Liver (tissue), 8 donors: ENCODE measurements at regions not wholly inside any gene's neighbourhood (a gene's known extent, or its start where the extent isn't known, plus 50 kb on each side); places are given as distances from the start of the nearest gene placed in this dataset.

Experiments used
- DNase-seq: peaks from one replicate; pipeline ENCODE4 v3.0.0-alpha.2; 2017; ENCODE audit warnings: low spot score
- H3K27ac ChIP-seq, 2 donors: one replicate each; pipeline ENCODE4 v1.7.0; 2013; ENCODE audit warnings: inconsistent platforms in 2 of 2, low read length in 2 of 2, control low read depth in 1 of 2, low read depth in 1 of 2, mild to moderate bottlenecking in 1 of 2
- H3K27me3 ChIP-seq, 4 donors: one replicate each; pipeline versions ENCODE4 v1.6.1 to v1.7.0; 2013; ENCODE audit warnings: low read length in 3 of 4, inconsistent platforms in 1 of 4, mild to moderate bottlenecking in 1 of 4, moderate library complexity in 1 of 4; ENCODE audit not compliant: control insufficient read depth in 4 of 4, insufficient read depth in 4 of 4
- H3K36me3 ChIP-seq, 4 donors: one replicate each; pipeline versions ENCODE4 v1.6.1 to v1.7.0; 2013; ENCODE audit warnings: low read length in 3 of 4, mild to moderate bottlenecking in 3 of 4, low read depth in 1 of 4, moderate library complexity in 1 of 4; ENCODE audit not compliant: control insufficient read depth in 4 of 4, insufficient read depth in 3 of 4
- H3K4me1 ChIP-seq, 4 donors: one replicate each; pipeline versions ENCODE4 v1.6.1 to v1.7.0; 2013; ENCODE audit warnings: low read length in 3 of 4, mild to moderate bottlenecking in 3 of 4, moderate library complexity in 1 of 4; ENCODE audit not compliant: control insufficient read depth in 4 of 4, insufficient read depth in 4 of 4
- H3K4me3 ChIP-seq, 3 donors: one replicate each; pipeline versions ENCODE4 v1.6.1 to v1.7.0; 2013; ENCODE audit warnings: low read length in 3 of 3, control low read depth in 1 of 3, low read depth in 1 of 3, mild to moderate bottlenecking in 1 of 3
- H3K9ac ChIP-seq, 2 donors: one replicate each; pipeline ENCODE4 v1.7.0; 2013; ENCODE audit warnings: low read length in 2 of 2, mild to moderate bottlenecking in 2 of 2, moderate library complexity in 2 of 2, control low read depth in 1 of 2, low read depth in 1 of 2
- H3K9me3 ChIP-seq, 4 donors: one replicate each; pipeline versions ENCODE4 v1.6.1 to v1.7.0; 2013; ENCODE audit warnings: low read length in 3 of 4; ENCODE audit not compliant: control insufficient read depth in 4 of 4
- EGR1 ChIP-seq, 2 donors: IDR thresholded peaks; 2 replicates each; pipeline ENCODE4 v1.6.1; 2016 to 2018; ENCODE audit warnings: antibody characterized with exemption in 2 of 2, low read depth in 2 of 2
- FOXA1 ChIP-seq: IDR thresholded peaks from 2 replicates; pipeline ENCODE4 v1.6.1; 2016; ENCODE audit warnings: antibody characterized with exemption
- FOXA2 ChIP-seq: IDR thresholded peaks from 2 replicates; pipeline ENCODE4 v1.6.1; 2016; ENCODE audit warnings: antibody characterized with exemption
- GABPA ChIP-seq, 2 donors: IDR thresholded peaks in 1 of 2; conservative IDR thresholded peaks in 1 of 2; 2 replicates each; pipeline ENCODE4 v1.6.1; 2016; ENCODE audit warnings: antibody characterized with exemption in 2 of 2, mild to moderate bottlenecking in 1 of 2, moderate library complexity in 1 of 2
- HNF4A ChIP-seq, 2 donors: conservative IDR thresholded peaks; 2 replicates each; pipeline ENCODE4 v1.6.1; 2016; ENCODE audit warnings: antibody characterized with exemption in 2 of 2, mild to moderate bottlenecking in 2 of 2
- HNF4G ChIP-seq: IDR thresholded peaks from 2 replicates; pipeline ENCODE4 v1.6.1; 2016; ENCODE audit warnings: antibody characterized with exemption
- NR2F2 ChIP-seq: IDR thresholded peaks from 2 replicates; pipeline ENCODE4 v1.6.1; 2016; ENCODE audit warnings: antibody characterized with exemption
- RAD21 ChIP-seq, 2 donors: IDR thresholded peaks; 2 replicates each; pipeline ENCODE4 v1.6.1; 2016; ENCODE audit warnings: antibody characterized with exemption in 2 of 2, mild to moderate bottlenecking in 2 of 2
- RXRA ChIP-seq, 2 donors: IDR thresholded peaks; 2 replicates each; pipeline ENCODE4 v1.6.1; 2017 to 2018; ENCODE audit warnings: antibody characterized with exemption in 2 of 2, mild to moderate bottlenecking in 1 of 2
- SP1 ChIP-seq: IDR thresholded peaks from 2 replicates; pipeline ENCODE4 v1.6.1; 2018; ENCODE audit warnings: antibody characterized with exemption, mild to moderate bottlenecking
- TAF1 ChIP-seq: conservative IDR thresholded peaks from 2 replicates; pipeline ENCODE4 v1.6.1; 2016; ENCODE audit warnings: antibody characterized with exemption, mild to moderate bottlenecking
- YY1 ChIP-seq: IDR thresholded peaks from 2 replicates; pipeline ENCODE4 v1.6.1; 2016; ENCODE audit warnings: antibody characterized with exemption, mild to moderate bottlenecking
- WGBS: extraction: QIAGEN DNeasy Blood & Tissue Kit; methylation state at CpG from one replicate; pipeline ENCODE4 v1.1.7; 2013; 5-methylcytosine and 5-hydroxymethylcytosine counted together
- TF ChIP-seq, protein P1 (sequence below): IDR thresholded peaks from 2 replicates; pipeline ENCODE4 v1.6.1; 2016; ENCODE audit warnings: antibody characterized with exemption
- TF ChIP-seq, protein P2 (sequence below): fragments of 150-350 bp; IDR thresholded peaks from 2 replicates; pipeline ENCODE4 v1.5.1; 2017; ENCODE audit warnings: improper control_type of control experiment, low read depth, low read length; ENCODE audit not compliant: missing input control
- TF ChIP-seq, protein P3 (sequence below): IDR thresholded peaks from 2 replicates; pipeline ENCODE4 v1.6.1; 2016; ENCODE audit warnings: antibody characterized with exemption
- TF ChIP-seq, protein P4 (sequence below): IDR thresholded peaks from 2 replicates; pipeline ENCODE4 v1.6.1; 2016; ENCODE audit warnings: antibody characterized with exemption
- donor health status: healthy.
- donor health status: healthy.
- donor health status: healthy.
- donor health status: healthy.
- donor health status: healthy.

DNA sequence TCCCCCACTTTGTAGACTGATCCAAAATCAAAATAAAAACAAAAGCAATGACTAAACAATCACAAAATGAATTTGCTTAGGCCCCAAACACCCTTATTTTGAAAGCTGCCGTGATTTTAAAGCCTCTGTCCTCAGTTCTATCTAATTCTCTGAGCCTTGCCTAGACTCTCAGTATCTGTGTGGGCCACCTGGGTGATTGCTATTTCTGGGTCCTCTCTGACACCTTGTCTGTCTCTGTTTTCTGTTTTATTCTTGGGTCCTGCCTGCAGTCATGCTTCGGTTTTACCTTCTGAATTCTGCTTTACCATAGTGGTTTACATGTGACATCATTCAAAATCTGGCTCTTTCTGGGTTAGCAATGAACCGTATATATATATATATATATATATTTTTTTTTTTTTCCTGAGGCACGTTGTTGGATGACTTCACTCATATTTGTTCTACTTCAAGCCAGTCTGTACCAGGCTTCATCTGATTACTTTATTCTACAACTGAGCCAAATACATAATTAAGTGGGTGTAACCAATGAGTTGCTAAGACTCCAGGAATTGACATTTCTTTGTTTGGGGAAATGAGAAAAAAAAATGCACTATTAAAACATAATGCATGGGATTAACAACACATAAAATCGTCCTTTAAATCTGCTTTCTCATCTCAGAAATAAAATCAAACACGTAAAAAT, 710.7 kb upstream of the SLIT2 start:
- no peak overlapping the region for H3K27ac ChIP-seq

DNA sequence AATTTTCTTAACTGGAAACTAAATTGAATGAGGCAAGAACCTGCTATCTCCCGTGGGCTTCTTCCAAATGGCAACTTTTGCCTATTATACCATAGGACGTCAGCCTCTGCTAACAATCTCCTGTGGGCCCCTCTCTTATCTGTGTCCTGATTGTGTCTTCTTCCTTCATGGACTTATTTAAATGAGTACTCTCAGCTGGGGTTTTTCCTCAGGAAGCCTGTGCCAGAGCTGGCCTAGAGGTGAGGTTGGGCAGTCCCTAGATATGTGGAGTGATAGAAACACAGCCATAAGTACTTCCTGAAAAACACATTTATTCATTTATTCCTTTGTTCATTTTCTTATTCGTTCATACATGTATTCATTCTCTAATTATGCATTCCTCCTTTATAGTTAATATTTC, 712.5 kb upstream of the SLIT2 start:
- Histone ChIP-seq H3K27me3 (no peaks in the 10 kb centered on the region), H3K4me3 (no peak overlapping the region), H3K4me1 (no peaks in the 10 kb centered on the region), H3K27ac (no peak overlapping the region), H3K9ac (no peak overlapping the region), H3K9me3 (no peaks in the 10 kb centered on the region), H3K36me3 (no peaks in the 10 kb centered on the region)
- TF ChIP-seq NR2F2 (no peak), RAD21 (IDR thresholded peaks at IDR 0.05) (no peak), TAF1 (no peak), HNF4G (no peak), GABPA (IDR thresholded peaks at IDR 0.05 in 1 of 2, conservative IDR thresholded peaks at IDR 0.05 in 1 of 2) (no peak), SP1 (no peak), YY1 (no peak), EGR1 (IDR thresholded peaks at IDR 0.05; ENCODE audit: low read depth in 2 of 2) (no peak), FOXA1 (no peak)
- TF ChIP-seq, protein P1, sequence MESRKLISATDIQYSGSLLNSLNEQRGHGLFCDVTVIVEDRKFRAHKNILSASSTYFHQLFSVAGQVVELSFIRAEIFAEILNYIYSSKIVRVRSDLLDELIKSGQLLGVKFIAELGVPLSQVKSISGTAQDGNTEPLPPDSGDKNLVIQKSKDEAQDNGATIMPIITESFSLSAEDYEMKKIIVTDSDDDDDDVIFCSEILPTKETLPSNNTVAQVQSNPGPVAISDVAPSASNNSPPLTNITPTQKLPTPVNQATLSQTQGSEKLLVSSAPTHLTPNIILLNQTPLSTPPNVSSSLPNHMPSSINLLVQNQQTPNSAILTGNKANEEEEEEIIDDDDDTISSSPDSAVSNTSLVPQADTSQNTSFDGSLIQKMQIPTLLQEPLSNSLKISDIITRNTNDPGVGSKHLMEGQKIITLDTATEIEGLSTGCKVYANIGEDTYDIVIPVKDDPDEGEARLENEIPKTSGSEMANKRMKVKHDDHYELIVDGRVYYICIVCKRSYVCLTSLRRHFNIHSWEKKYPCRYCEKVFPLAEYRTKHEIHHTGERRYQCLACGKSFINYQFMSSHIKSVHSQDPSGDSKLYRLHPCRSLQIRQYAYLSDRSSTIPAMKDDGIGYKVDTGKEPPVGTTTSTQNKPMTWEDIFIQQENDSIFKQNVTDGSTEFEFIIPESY, result no peak
- TF ChIP-seq, protein P2, sequence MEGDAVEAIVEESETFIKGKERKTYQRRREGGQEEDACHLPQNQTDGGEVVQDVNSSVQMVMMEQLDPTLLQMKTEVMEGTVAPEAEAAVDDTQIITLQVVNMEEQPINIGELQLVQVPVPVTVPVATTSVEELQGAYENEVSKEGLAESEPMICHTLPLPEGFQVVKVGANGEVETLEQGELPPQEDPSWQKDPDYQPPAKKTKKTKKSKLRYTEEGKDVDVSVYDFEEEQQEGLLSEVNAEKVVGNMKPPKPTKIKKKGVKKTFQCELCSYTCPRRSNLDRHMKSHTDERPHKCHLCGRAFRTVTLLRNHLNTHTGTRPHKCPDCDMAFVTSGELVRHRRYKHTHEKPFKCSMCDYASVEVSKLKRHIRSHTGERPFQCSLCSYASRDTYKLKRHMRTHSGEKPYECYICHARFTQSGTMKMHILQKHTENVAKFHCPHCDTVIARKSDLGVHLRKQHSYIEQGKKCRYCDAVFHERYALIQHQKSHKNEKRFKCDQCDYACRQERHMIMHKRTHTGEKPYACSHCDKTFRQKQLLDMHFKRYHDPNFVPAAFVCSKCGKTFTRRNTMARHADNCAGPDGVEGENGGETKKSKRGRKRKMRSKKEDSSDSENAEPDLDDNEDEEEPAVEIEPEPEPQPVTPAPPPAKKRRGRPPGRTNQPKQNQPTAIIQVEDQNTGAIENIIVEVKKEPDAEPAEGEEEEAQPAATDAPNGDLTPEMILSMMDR, result no peak
- TF ChIP-seq, protein P3, sequence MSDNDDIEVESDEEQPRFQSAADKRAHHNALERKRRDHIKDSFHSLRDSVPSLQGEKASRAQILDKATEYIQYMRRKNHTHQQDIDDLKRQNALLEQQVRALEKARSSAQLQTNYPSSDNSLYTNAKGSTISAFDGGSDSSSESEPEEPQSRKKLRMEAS, result no peak
- WGBS, result 46% methylated on average over 3 of the region's 3 CpGs
- DNase-seq, result no peak

More for the DNA sequence above, 710.7 kb upstream of the SLIT2 start:
- Histone ChIP-seq H3K9me3 (no peaks in the 10 kb centered on the region), H3K27me3 (no peaks in the 10 kb centered on the region), H3K4me1 (no peaks in the 10 kb centered on the region), H3K36me3 (no peaks in the 10 kb centered on the region), H3K4me3 (no peak overlapping the region), H3K9ac (no peak overlapping the region)
- WGBS, result 60% methylated on average over 6 of the region's 6 CpGs
- no peak for DNase-seq
- TF ChIP-seq, protein P1, result no peak
- no peak for TF ChIP-seq TAF1
- TF ChIP-seq EGR1 (IDR thresholded peaks at IDR 0.05; ENCODE audit: low read depth in 2 of 2), result no peak
- TF ChIP-seq, protein P4, sequence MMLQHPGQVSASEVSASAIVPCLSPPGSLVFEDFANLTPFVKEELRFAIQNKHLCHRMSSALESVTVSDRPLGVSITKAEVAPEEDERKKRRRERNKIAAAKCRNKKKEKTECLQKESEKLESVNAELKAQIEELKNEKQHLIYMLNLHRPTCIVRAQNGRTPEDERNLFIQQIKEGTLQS, result no peak
- TF ChIP-seq, protein P3, result no peak
- no peak for TF ChIP-seq FOXA1
- no peak for TF ChIP-seq FOXA2
- no peak for TF ChIP-seq SP1
- TF ChIP-seq HNF4A (conservative IDR thresholded peaks at IDR 0.05), result no peak
- TF ChIP-seq RXRA (IDR thresholded peaks at IDR 0.05), result no peak
